ENCODE measurements at regions not wholly inside any gene's neighbourhood (a gene's known extent, or its start where the extent isn't known, plus 50 kb on each side); places are given as distances from the start of the nearest gene placed in this dataset.
"Not testable (repeated sequence)": the region's sequence is repeated elsewhere in the genome, so short reads cannot be mapped to it uniquely, and the experiment has no call there.

DNA sequence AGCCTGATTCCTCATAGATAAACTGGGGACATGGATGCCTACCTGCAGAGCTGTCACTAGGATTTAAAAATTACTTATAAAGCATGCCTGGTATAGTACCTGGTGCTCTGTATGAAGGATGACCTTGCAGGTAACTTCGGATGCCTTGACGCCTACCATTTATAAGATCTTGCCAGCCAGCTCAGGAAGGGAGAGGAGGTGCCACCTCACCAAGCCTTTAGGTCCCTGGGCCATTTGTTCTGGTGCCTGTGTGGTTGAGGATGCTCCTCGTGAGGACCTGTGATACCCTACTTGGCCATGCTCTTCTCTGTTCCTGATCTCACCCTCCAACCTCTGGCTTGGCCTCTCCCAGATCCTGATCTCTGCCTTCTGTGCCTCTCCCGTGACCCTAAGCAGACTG, 85.2 kb downstream of the FDX1 start:
- Histone ChIP-seq H3K27ac (no peak overlapping the region), H3K4me3 (no peak overlapping the region), H3K27me3 (ENCODE audit: insufficient read depth in 3 of 3, low read length in 2 of 3) (no peaks in the 10 kb centered on the region), H3K4me1 (no peaks in the 10 kb centered on the region), H3K9me3 (no peaks in the 10 kb centered on the region), H3K36me3 (ENCODE audit: insufficient read depth in 1 of 2, low read depth in 1 of 2) (no peaks in the 10 kb centered on the region)
- intact Hi-C loops (cut with DNase I): no loop called here
- WGBS, 3 donors: 91 to 92% (median 92%) methylated on average over 4 of the region's 4 CpGs
- ATAC-seq (no peak), DNase-seq (no peak)
- TF ChIP-seq, protein P1, sequence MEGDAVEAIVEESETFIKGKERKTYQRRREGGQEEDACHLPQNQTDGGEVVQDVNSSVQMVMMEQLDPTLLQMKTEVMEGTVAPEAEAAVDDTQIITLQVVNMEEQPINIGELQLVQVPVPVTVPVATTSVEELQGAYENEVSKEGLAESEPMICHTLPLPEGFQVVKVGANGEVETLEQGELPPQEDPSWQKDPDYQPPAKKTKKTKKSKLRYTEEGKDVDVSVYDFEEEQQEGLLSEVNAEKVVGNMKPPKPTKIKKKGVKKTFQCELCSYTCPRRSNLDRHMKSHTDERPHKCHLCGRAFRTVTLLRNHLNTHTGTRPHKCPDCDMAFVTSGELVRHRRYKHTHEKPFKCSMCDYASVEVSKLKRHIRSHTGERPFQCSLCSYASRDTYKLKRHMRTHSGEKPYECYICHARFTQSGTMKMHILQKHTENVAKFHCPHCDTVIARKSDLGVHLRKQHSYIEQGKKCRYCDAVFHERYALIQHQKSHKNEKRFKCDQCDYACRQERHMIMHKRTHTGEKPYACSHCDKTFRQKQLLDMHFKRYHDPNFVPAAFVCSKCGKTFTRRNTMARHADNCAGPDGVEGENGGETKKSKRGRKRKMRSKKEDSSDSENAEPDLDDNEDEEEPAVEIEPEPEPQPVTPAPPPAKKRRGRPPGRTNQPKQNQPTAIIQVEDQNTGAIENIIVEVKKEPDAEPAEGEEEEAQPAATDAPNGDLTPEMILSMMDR (IDR thresholded peaks at IDR 0.05): no peak

DNA sequence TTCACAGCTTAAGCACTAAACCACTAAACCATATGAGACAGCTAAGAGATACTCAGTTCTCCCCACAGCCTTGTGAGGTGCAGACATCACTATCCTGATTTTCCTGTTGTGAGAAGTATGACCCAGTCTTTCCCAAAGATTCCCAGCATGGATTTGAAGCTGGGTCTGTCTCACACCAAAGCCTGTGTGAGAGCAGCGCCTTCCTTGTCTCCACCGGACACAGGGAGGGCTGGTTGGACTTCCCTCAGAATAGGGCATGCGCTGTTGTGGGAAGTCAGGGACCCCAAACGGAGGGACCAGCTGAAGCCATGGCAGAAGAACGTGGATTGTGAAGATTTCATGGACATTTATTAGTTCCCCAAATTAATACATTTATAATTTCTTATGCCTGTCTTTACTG, 87.6 kb downstream of the FDX1 start:
- ATAC-seq; DNase-seq; intact Hi-C loops (cut with DNase I); H3K27me3 ChIP-seq (ENCODE audit: insufficient read depth in 3 of 3, low read length in 2 of 3); H3K27ac ChIP-seq; H3K4me1 ChIP-seq; H3K36me3 ChIP-seq (ENCODE audit: insufficient read depth in 1 of 2, low read depth in 1 of 2); H3K4me3 ChIP-seq; H3K9me3 ChIP-seq: not testable (repeated sequence)
- 87 to 94% (median 90%) methylated on average over 5 of the region's 5 CpGs for WGBS, 3 donors

DNA sequence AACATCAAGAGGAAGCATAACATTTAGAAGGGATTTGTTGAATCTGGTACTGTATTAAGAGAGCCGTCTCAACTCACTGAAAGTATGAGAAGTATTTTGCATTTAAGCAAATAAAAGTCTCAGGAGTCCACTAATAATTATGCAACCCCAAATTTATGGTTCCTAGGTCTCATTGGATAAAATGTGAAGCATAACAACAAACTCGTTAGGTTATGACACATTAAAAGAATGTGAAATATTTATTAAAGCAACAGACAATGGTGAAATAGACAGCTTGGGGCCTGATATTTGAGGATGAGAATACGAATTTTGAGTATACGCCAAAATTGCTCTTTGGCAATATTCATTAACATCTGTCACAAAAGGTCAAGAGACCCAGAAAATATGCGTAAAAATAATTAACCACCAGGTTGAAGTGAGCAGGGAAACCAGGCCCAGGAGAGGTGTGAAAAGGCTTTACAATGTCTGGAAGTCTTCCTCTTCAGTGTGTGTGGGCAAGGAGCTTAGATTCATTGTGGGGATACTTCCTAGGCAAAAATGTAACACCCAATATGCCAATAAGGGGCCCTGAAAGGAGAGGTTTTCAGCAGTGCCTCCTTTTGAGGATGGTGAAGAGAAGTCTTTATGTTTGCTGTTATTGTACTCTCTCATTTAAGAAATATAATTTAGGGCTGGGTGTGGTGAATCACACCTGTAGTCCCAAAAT, 89.2 kb downstream of the FDX1 start:
- H3K4me1 ChIP-seq: no peaks in the 10 kb centered on the region
- H3K27me3 ChIP-seq (ENCODE audit: insufficient read depth in 3 of 3, low read length in 2 of 3): no peaks in the 10 kb centered on the region
- intact Hi-C loops (cut with DNase I): no loop called here
- TF ChIP-seq, protein P1 (IDR thresholded peaks at IDR 0.05): no peak
- ATAC-seq (peak in 2 of 4 donors; percentile 44 to 70), DNase-seq (no peak)
- no peak overlapping the region for H3K4me3 ChIP-seq
- no peaks in the 10 kb centered on the region for H3K36me3 ChIP-seq (ENCODE audit: insufficient read depth in 1 of 2, low read depth in 1 of 2)
- H3K27ac ChIP-seq: no peak overlapping the region
- WGBS, 3 donors: 25 to 41% (median 33%) methylated on average over 5 of the region's 5 CpGs
- H3K9me3 ChIP-seq: no peaks in the 10 kb centered on the region

DNA sequence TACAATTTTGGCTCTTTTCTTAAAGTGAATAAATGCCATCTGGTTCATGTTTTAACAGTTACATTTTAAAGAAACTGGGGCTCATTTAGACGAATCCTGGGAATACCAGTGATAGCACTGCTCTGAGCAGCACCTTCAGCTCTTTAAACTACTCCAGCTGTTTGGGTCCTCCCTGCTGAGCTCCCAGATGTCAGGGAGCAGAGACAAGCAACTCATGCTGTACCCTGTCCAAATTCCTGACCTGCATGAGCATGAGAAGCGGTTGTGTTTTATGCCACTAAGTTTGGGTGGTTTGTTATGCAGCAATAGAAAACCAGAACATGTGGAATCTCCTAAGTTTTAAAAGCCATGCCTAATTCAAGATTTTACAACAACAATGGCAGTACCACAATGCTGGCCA, 90.0 kb downstream of the FDX1 start:
- H3K9me3 ChIP-seq: no peaks in the 10 kb centered on the region
- ATAC-seq (no peak), DNase-seq (no peak)
- H3K27me3 ChIP-seq (ENCODE audit: insufficient read depth in 3 of 3, low read length in 2 of 3): no peaks in the 10 kb centered on the region
- H3K27ac ChIP-seq: no peak overlapping the region
- H3K36me3 ChIP-seq (ENCODE audit: insufficient read depth in 1 of 2, low read depth in 1 of 2): no peaks in the 10 kb centered on the region
- H3K4me3 ChIP-seq: no peak overlapping the region
- TF ChIP-seq, protein P1 (IDR thresholded peaks at IDR 0.05): no peak
- 44 to 48% (median 48%) methylated on average over 2 of the region's 2 CpGs for WGBS, 3 donors
- intact Hi-C loops (cut with DNase I): no loop called here
- no peaks in the 10 kb centered on the region for H3K4me1 ChIP-seq

DNA sequence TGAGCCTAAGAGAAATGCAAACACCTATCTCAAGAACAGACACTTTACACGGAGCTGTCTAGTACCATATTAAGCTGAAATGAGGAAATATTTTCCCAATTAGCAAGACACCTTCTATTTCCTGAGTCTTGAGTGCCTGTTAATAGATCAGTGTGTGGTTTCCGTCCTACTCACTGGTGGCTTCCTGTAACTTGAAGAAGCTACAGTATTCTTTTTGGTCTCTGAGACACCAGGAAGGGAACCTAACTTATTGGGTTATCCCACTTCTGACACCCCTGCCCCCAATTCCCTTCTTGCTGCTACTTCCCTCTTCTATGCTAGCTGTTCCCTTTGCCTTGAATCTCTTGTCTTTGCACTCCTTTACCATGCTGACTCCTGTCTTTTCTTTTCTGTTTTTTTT, 92.7 kb downstream of the FDX1 start:
- H3K4me1 ChIP-seq: no peaks in the 10 kb centered on the region

More for the DNA sequence above, 92.7 kb downstream of the FDX1 start:
- WGBS, 3 donors: 70 to 84% (median 77%) methylated on average over 2 of the region's 2 CpGs
- H3K36me3 ChIP-seq (ENCODE audit: insufficient read depth in 1 of 2, low read depth in 1 of 2): no peaks in the 10 kb centered on the region
- no peak overlapping the region for H3K27ac ChIP-seq
- no peaks in the 10 kb centered on the region for H3K27me3 ChIP-seq (ENCODE audit: insufficient read depth in 3 of 3, low read length in 2 of 3)
- DNase-seq: no peak
- no peak overlapping the region for H3K4me3 ChIP-seq
- TF ChIP-seq, protein P1 (IDR thresholded peaks at IDR 0.05): no peak
- ATAC-seq: no peak
- no peaks in the 10 kb centered on the region for H3K9me3 ChIP-seq
- intact Hi-C loops (cut with DNase I): no loop called here

Data from psoas muscle (tissue), 7 donors.